Karpas-422 (cell line): ENCODE measurements at regions not wholly inside any gene's neighbourhood (a gene's known extent, or its start where the extent isn't known, plus 50 kb on each side); places are given as distances from the start of the nearest gene placed in this dataset.

Experiments used
- DNase-seq: peaks from one replicate; pipeline ENCODE4 v3.0.0-alpha.2; 2015
- H2AFZ ChIP-seq: fragments of 200-600 bp; sonication (generic); 2 replicates; pipeline ENCODE4 v1.6.1; 2014; ENCODE audit warnings: antibody characterized with exemption, low read length, mixed read lengths
- H3K27ac ChIP-seq: fragments of 200-600 bp; sonication (generic); 2 replicates; pipeline ENCODE4 v1.5.1; 2014; ENCODE audit warnings: mild to moderate bottlenecking, low read length, moderate library complexity
- H3K27me3 ChIP-seq: fragments of 200-600 bp; sonication (generic); 2 replicates; pipeline ENCODE4 v1.6.1; 2014; ENCODE audit warnings: low read length, mixed read lengths
- H3K36me3 ChIP-seq: fragments of 200-600 bp; sonication (generic); 2 replicates; pipeline ENCODE4 v1.6.1; 2014; ENCODE audit warnings: low read length, mixed read lengths; ENCODE audit not compliant: insufficient read depth
- H3K4me1 ChIP-seq: fragments of 200-600 bp; sonication (generic); 2 replicates; pipeline ENCODE4 v1.6.1; 2014; ENCODE audit warnings: mild to moderate bottlenecking, low read length, mixed read lengths
- H3K4me2 ChIP-seq: fragments of 200-600 bp; sonication (generic); 2 replicates; pipeline ENCODE4 v1.6.1; 2014; ENCODE audit warnings: low read length, low read depth, mild to moderate bottlenecking; ENCODE audit not compliant: poor library complexity, severe bottlenecking
- H3K4me3 ChIP-seq: fragments of 200-600 bp; sonication (generic); 2 replicates; pipeline ENCODE4 v1.5.1; 2014; ENCODE audit warnings: mild to moderate bottlenecking, antibody characterized with exemption, low read length, mixed read lengths
- H3K79me2 ChIP-seq: fragments of 200-600 bp; sonication (generic); 2 replicates; pipeline ENCODE4 v1.6.1; 2014; ENCODE audit warnings: mild to moderate bottlenecking, low read length, mixed read lengths
- H3K9ac ChIP-seq: fragments of 200-600 bp; sonication (generic); 2 replicates; pipeline ENCODE4 v1.6.0; 2014; ENCODE audit warnings: low read length
- H3K9me2 ChIP-seq: fragments of 200-600 bp; sonication (generic), shearing (Covaris generic); replicated peaks from 2 replicates; pipeline ENCODE4 v1.6.0; 2014; ENCODE audit warnings: mild to moderate bottlenecking, low read length, moderate library complexity; ENCODE audit not compliant: insufficient read depth
- H3K9me3 ChIP-seq: fragments of 300-700, 200-600 bp; sonication (generic); 2 replicates; pipeline ENCODE4 v1.6.1; 2014; ENCODE audit warnings: low read length, mixed read lengths
- H4K20me1 ChIP-seq: fragments of 200-600 bp; sonication (generic); 2 replicates; pipeline ENCODE4 v1.6.1; 2014; ENCODE audit warnings: mild to moderate bottlenecking, antibody characterized with exemption, low read length, low read depth; ENCODE audit not compliant: insufficient read depth

DNA sequence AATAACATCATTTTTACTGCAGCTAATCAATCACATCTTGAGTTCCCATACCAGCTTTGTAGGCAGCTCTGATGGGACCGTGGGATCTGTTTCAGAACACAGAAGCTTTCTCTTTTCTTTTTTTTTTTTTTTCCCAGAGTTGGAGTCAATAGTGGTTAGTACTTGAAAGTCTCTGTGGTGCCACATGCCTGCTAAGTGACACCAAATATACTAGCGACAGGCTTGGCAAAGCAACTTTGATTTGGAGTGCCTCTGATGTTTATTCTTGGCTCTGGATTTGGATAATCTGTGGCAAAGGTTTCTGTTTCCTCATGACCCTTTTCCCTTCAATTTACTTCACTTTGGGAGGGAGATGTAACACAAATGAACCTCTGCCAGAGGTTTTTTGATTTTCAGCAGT is 681.4 kb upstream of the TENM4 start:
- no peaks in the 10 kb centered on the region for H4K20me1 ChIP-seq
- no peaks in the 10 kb centered on the region for H3K4me1 ChIP-seq
- no peak overlapping the region for H3K9ac ChIP-seq
- no peaks in the 10 kb centered on the region for H3K79me2 ChIP-seq
- no peak overlapping the region for H3K4me2 ChIP-seq
- H2AFZ ChIP-seq, result no peak overlapping the region
- no peaks in the 10 kb centered on the region for H3K9me3 ChIP-seq
- no peak for DNase-seq
- H3K27ac ChIP-seq, result no peak overlapping the region
- no peaks in the 10 kb centered on the region for H3K9me2 ChIP-seq
- no peak overlapping the region for H3K4me3 ChIP-seq
- H3K27me3 ChIP-seq, result no peaks in the 10 kb centered on the region
- H3K36me3 ChIP-seq, result no peaks in the 10 kb centered on the region

- no peaks in the 10 kb centered on the region for H3K79me2 ChIP-seq
- no peaks in the 10 kb centered on the region for H3K9me3 ChIP-seq
- H3K9ac ChIP-seq, result no peak overlapping the region
- H4K20me1 ChIP-seq, result no peaks in the 10 kb centered on the region
- H3K4me3 ChIP-seq, result no peak overlapping the region
- H3K27ac ChIP-seq, result no peak overlapping the region
- no peak overlapping the region for H3K4me2 ChIP-seq
- H3K9me2 ChIP-seq, result no peaks in the 10 kb centered on the region
- no peaks in the 10 kb centered on the region for H3K36me3 ChIP-seq
- H2AFZ ChIP-seq, result no peak overlapping the region
- H3K27me3 ChIP-seq, result no peaks in the 10 kb centered on the region
- no peaks in the 10 kb centered on the region for H3K4me1 ChIP-seq
- DNase-seq, result no peak
Measured at GRCh38 chr11:80118073-80118472, 677.2 kb upstream of the TENM4 start.

- Histone ChIP-seq H3K9me2 (no peaks in the 10 kb centered on the region), H3K9ac (no peak overlapping the region), H3K27ac (no peak overlapping the region), H3K79me2 (no peaks in the 10 kb centered on the region), H3K4me1 (no peaks in the 10 kb centered on the region), H3K27me3 (no peaks in the 10 kb centered on the region), H3K36me3 (no peaks in the 10 kb centered on the region), H3K4me2 (no peak overlapping the region), H2AFZ (no peak overlapping the region), H3K9me3 (no peaks in the 10 kb centered on the region), H3K4me3 (no peak overlapping the region), H4K20me1 (no peaks in the 10 kb centered on the region)
- DNase-seq, result no peak
Measured at GRCh38 chr11:80116796-80117195, 676.0 kb upstream of the TENM4 start.

DNA sequence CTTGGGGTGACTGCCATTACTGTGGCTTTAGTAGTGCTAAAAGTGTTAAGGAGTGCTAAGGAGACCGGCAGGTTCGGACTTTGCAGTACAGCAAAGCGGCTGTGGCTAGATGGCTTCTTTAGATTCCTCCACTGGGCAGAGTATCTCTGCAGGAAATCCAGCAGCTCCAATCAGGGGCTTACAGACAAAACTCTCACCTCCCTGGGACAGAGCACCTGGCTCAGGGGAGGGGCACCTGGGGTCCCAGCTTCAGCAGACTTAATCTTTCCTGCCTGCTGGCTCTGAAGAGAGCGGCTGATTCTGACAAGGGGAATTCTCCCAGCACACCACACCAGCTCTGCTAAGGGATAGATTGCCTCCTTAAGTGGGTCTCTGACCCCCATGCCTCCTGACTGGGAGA is 668.8 kb upstream of the TENM4 start:
- Histone ChIP-seq H3K27ac (no peak overlapping the region), H3K9ac (no peak overlapping the region), H3K9me3 (no peaks in the 10 kb centered on the region), H4K20me1 (no peaks in the 10 kb centered on the region), H3K4me1 (no peaks in the 10 kb centered on the region), H3K79me2 (no peaks in the 10 kb centered on the region), H2AFZ (no peak overlapping the region), H3K4me3 (no peak overlapping the region), H3K27me3 (no peaks in the 10 kb centered on the region), H3K4me2 (no peak overlapping the region), H3K36me3 (no peaks in the 10 kb centered on the region), H3K9me2 (no peaks in the 10 kb centered on the region)
- DNase-seq, result no peak

DNA sequence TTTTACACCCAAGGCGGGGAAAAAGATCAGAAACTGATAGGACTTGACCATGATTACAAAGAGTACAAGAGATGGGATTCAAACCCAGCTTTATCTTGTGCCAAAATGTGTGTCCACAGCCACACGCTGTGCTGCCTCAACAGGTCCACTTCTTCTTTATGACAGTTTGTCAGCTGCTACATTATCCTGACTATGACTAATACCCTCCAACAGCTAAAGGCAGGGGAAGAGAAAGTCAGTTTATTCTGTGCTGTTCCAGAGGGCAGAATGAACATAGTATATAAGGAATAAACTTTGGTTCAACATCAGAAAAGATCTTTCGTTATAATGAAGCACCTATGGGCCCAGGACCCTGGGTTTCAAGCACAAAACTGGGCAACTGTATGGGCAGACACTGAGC is 668.2 kb upstream of the TENM4 start:
- Histone ChIP-seq H3K4me1 (no peaks in the 10 kb centered on the region), H3K27me3 (no peaks in the 10 kb centered on the region), H3K36me3 (no peaks in the 10 kb centered on the region), H3K4me2 (no peak overlapping the region), H4K20me1 (no peaks in the 10 kb centered on the region), H3K9me2 (no peaks in the 10 kb centered on the region), H3K27ac (no peak overlapping the region), H3K9ac (no peak overlapping the region), H3K79me2 (no peaks in the 10 kb centered on the region), H3K9me3 (no peaks in the 10 kb centered on the region), H3K4me3 (no peak overlapping the region), H2AFZ (no peak overlapping the region)
- no peak for DNase-seq

DNA sequence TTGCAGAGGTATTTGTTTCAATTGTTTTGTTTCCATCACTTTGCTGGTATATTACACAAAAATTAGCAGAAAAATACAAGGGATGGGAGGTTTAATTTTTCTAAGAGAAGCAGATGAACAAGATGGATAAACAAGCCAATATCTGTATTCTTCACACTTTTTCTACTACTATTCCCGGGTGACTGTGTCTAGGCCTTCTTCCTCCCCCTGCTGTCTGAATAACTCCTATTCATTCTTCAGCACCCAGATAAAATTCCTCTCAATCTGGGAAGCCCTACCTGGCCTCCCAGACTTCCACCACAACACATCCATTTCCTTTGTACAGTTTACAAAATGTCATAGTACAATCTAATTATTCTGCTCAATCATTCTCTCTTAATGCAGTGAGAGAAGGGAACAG is 666.6 kb upstream of the TENM4 start:
- Histone ChIP-seq H2AFZ (no peak overlapping the region), H3K9me3 (no peaks in the 10 kb centered on the region), H3K4me2 (no peak overlapping the region), H3K27ac (no peak overlapping the region), H3K27me3 (no peaks in the 10 kb centered on the region), H4K20me1 (no peaks in the 10 kb centered on the region), H3K9me2 (no peaks in the 10 kb centered on the region), H3K4me1 (no peaks in the 10 kb centered on the region), H3K79me2 (no peaks in the 10 kb centered on the region), H3K9ac (no peak overlapping the region), H3K36me3 (no peaks in the 10 kb centered on the region), H3K4me3 (no peak overlapping the region)
- no peak for DNase-seq

GRCh38 chr11:80104191-80104590 is 663.4 kb upstream of the TENM4 start:
- DNase-seq, result no peak
- Histone ChIP-seq H3K9me2 (no peaks in the 10 kb centered on the region), H3K27me3 (no peaks in the 10 kb centered on the region), H4K20me1 (no peaks in the 10 kb centered on the region), H2AFZ (no peak overlapping the region), H3K4me2 (no peak overlapping the region), H3K9me3 (no peaks in the 10 kb centered on the region), H3K27ac (no peak overlapping the region), H3K4me1 (no peaks in the 10 kb centered on the region), H3K4me3 (no peak overlapping the region), H3K79me2 (no peaks in the 10 kb centered on the region), H3K36me3 (no peaks in the 10 kb centered on the region), H3K9ac (no peak overlapping the region)

- Histone ChIP-seq H2AFZ (no peak overlapping the region), H3K9ac (no peak overlapping the region), H4K20me1 (no peaks in the 10 kb centered on the region), H3K27me3 (no peaks in the 10 kb centered on the region), H3K4me2 (no peak overlapping the region), H3K4me3 (no peak overlapping the region), H3K27ac (no peak overlapping the region), H3K9me3 (no peaks in the 10 kb centered on the region), H3K4me1 (no peaks in the 10 kb centered on the region), H3K36me3 (no peaks in the 10 kb centered on the region), H3K9me2 (no peaks in the 10 kb centered on the region), H3K79me2 (no peaks in the 10 kb centered on the region)
- DNase-seq, result no peak
Measured at GRCh38 chr11:80103142-80103859, 662.5 kb upstream of the TENM4 start.

GRCh38 chr11:80097146-80097545 is 656.3 kb upstream of the TENM4 start:
- Histone ChIP-seq H3K4me2 (no peak overlapping the region), H4K20me1 (no peaks in the 10 kb centered on the region), H3K4me3 (no peak overlapping the region), H3K79me2 (no peaks in the 10 kb centered on the region), H3K27ac (no peak overlapping the region), H3K4me1 (peaks cover 4% of the 10 kb centered on the region), H3K27me3 (no peaks in the 10 kb centered on the region), H3K36me3 (no peaks in the 10 kb centered on the region), H3K9ac (no peak overlapping the region), H3K9me2 (no peaks in the 10 kb centered on the region), H3K9me3 (no peaks in the 10 kb centered on the region), H2AFZ (no peak overlapping the region)
- no peak for DNase-seq
